Neuron (in vitro differentiated cells): ENCODE measurements at regions not wholly inside any gene's neighbourhood (a gene's known extent, or its start where the extent isn't known, plus 50 kb on each side); places are given as distances from the start of the nearest gene placed in this dataset.
"Not testable (repeated sequence)": the region's sequence is repeated elsewhere in the genome, so short reads cannot be mapped to it uniquely, and the experiment has no call there.

Experiments
- H2AFZ ChIP-seq: one replicate; pipeline ENCODE4 v1.6.1; 2013; ENCODE audit warnings: low read depth, mild to moderate bottlenecking, inconsistent platforms, low read length, moderate library complexity
- H3K27me3 ChIP-seq: one replicate; pipeline ENCODE4 v1.6.1; 2013; ENCODE audit warnings: low read length; ENCODE audit not compliant: insufficient read depth
- H3K36me3 ChIP-seq: one replicate; pipeline ENCODE4 v1.6.1; 2013; ENCODE audit warnings: low read length; ENCODE audit not compliant: insufficient read depth
- H3K4me1 ChIP-seq: one replicate; pipeline ENCODE4 v1.6.1; 2013; ENCODE audit warnings: low read length; ENCODE audit not compliant: insufficient read depth
- H3K4me3 ChIP-seq: 2 replicates; pipeline ENCODE4 v1.5.1; 2013; ENCODE audit warnings: mild to moderate bottlenecking, low read length, moderate library complexity
- H3K9me3 ChIP-seq: one replicate; pipeline ENCODE4 v1.6.1; 2013; ENCODE audit warnings: low read length

GRCh38 chr21:15119486-15119885 lies 54.7 kb upstream of the NRIP1 start:
- Histone ChIP-seq H2AFZ (no peak overlapping the region), H3K27me3 (no peaks in the 10 kb centered on the region), H3K4me3 (no peak overlapping the region), H3K4me1 (peaks cover 12% of the 10 kb centered on the region), H3K36me3 (no peaks in the 10 kb centered on the region), H3K9me3 (no peaks in the 10 kb centered on the region)

- Histone ChIP-seq H3K27me3 (no peaks in the 10 kb centered on the region), H3K4me1 (peaks cover 12% of the 10 kb centered on the region), H3K4me3 (no peak overlapping the region), H3K36me3 (no peaks in the 10 kb centered on the region), H3K9me3 (no peaks in the 10 kb centered on the region), H2AFZ (no peak overlapping the region)
Measured at GRCh38 chr21:15121097-15121654, 56.4 kb upstream of the NRIP1 start.

GRCh38 chr21:15121655-15122120 lies 56.9 kb upstream of the NRIP1 start:
- H3K4me1 ChIP-seq = peaks cover 12% of the 10 kb centered on the region
- no peaks in the 10 kb centered on the region for H3K27me3 ChIP-seq
- no peaks in the 10 kb centered on the region for H3K9me3 ChIP-seq
- no peak overlapping the region for H3K4me3 ChIP-seq
- H2AFZ ChIP-seq = no peak overlapping the region
- no peaks in the 10 kb centered on the region for H3K36me3 ChIP-seq

- H3K27me3 ChIP-seq = no peaks in the 10 kb centered on the region
- no peaks in the 10 kb centered on the region for H3K9me3 ChIP-seq
- no peak overlapping the region for H2AFZ ChIP-seq
- H3K4me3 ChIP-seq = no peak overlapping the region
- no peaks in the 10 kb centered on the region for H3K36me3 ChIP-seq
- peaks cover 12% of the 10 kb centered on the region for H3K4me1 ChIP-seq
Measured at GRCh38 chr21:15122241-15122640, 57.4 kb upstream of the NRIP1 start.

DNA sequence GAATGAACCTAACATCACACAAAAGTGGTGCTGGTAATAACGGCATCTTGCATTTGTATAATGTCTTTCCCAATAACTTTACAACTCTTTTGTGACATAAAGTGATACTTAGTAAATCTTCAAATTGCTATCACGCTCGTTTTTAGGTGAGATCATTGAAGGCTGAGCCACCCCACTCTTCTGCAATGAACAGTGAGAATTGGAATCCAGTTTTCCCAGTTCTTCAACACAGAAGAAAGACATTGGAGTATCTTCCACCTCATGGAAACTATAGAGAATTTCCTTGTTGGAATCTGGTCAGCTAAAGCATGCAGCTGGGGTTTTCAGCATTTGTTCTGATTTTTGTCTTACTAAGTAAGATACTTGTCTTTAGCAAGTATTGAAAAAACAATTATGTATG lies 59.9 kb upstream of the NRIP1 start:
- Histone ChIP-seq H3K9me3 (no peaks in the 10 kb centered on the region), H3K4me3 (no peak overlapping the region), H2AFZ (no peak overlapping the region), H3K4me1 (peaks cover 12% of the 10 kb centered on the region), H3K36me3 (no peaks in the 10 kb centered on the region), H3K27me3 (no peaks in the 10 kb centered on the region)

DNA sequence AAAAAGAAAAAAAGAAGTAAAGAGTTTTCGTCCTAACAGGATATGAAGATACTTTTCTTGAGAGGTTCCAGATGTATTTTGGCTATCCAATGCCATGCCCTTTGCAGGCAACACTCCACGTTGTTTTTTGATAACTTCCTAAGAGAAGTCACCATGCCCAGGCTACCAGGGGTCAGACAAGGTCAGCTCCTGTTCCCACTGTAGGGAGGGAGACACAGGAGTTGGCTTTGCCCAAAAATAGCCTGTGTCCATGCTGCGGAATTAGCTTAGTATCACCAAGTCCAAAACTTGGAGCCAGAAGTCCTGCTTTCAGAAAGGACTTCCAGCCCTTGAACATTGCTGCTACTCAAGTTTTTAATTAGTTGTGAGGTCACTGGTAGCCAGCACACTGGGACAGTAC lies 62.1 kb upstream of the NRIP1 start:
- no peaks in the 10 kb centered on the region for H3K36me3 ChIP-seq
- H3K4me1 ChIP-seq = peaks cover 5% of the 10 kb centered on the region
- no peaks in the 10 kb centered on the region for H3K27me3 ChIP-seq
- H2AFZ ChIP-seq = no peak overlapping the region
- no peak overlapping the region for H3K4me3 ChIP-seq
- H3K9me3 ChIP-seq = no peaks in the 10 kb centered on the region

GRCh38 chr21:15127437-15127836 lies 62.6 kb upstream of the NRIP1 start:
- H3K27me3 ChIP-seq = no peaks in the 10 kb centered on the region
- no peaks in the 10 kb centered on the region for H3K9me3 ChIP-seq
- H3K4me1 ChIP-seq = no peaks in the 10 kb centered on the region

DNA sequence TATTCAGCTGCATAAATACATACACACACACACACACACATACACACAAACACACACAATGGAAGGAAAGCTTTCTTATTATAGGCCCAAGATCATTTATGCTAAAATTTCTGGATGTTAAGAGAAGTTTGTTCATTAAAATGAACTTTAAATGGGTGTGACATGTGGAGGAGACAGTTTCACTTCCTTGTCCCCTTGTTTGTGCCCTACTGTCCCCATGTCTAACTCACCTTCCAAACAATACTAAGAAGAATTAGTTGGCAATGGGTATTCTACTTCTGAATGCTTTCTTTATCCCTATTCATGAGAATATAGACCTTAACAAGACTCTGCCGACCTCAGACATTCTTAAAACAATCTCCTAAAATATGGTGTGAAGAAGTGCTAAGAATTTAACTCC lies 63.5 kb upstream of the NRIP1 start:
- H3K4me1 ChIP-seq = no peaks in the 10 kb centered on the region
- no peaks in the 10 kb centered on the region for H3K27me3 ChIP-seq

More at GRCh38 chr21:15127437-15127836, 62.6 kb upstream of the NRIP1 start:
- H3K4me3 ChIP-seq = no peak overlapping the region
- H3K36me3 ChIP-seq = no peaks in the 10 kb centered on the region
- no peak overlapping the region for H2AFZ ChIP-seq

GRCh38 chr21:15128714-15129113 lies 63.9 kb upstream of the NRIP1 start:
- H3K36me3 ChIP-seq, H3K4me3 ChIP-seq, H3K9me3 ChIP-seq, H2AFZ ChIP-seq, H3K27me3 ChIP-seq, H3K4me1 ChIP-seq: not testable (repeated sequence)

More for the DNA sequence above, 63.5 kb upstream of the NRIP1 start:
- no peak overlapping the region for H3K4me3 ChIP-seq
- no peaks in the 10 kb centered on the region for H3K9me3 ChIP-seq
- no peak overlapping the region for H2AFZ ChIP-seq
- H3K36me3 ChIP-seq = no peaks in the 10 kb centered on the region

GRCh38 chr21:15130326-15130725 lies 65.5 kb upstream of the NRIP1 start:
- no peaks in the 10 kb centered on the region for H3K9me3 ChIP-seq
- H2AFZ ChIP-seq = no peak overlapping the region
- no peak overlapping the region for H3K4me3 ChIP-seq
- no peaks in the 10 kb centered on the region for H3K36me3 ChIP-seq
- H3K4me1 ChIP-seq = no peaks in the 10 kb centered on the region
- H3K27me3 ChIP-seq = no peaks in the 10 kb centered on the region

DNA sequence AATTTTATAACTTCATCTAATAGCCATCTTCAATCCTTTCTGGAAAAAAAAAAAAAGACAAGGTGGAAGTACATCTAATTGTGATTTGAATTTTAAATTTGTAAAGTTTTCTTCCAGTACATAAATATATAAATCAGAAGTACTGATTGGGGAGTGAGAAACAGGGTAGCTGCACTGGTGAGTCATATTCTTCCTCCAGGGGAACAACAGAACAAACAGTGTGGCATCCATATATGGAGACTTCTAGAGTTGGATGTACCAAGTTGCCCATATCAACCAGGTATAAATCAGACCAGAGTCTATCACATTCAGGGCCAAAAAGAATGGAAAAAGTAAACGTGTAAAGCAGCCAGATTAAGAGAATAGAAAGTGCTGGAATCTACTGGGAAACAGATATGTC lies 66.0 kb upstream of the NRIP1 start:
- no peak overlapping the region for H2AFZ ChIP-seq
- no peak overlapping the region for H3K4me3 ChIP-seq
- H3K4me1 ChIP-seq = no peaks in the 10 kb centered on the region
- H3K36me3 ChIP-seq = no peaks in the 10 kb centered on the region
- H3K9me3 ChIP-seq = no peaks in the 10 kb centered on the region
- H3K27me3 ChIP-seq = no peaks in the 10 kb centered on the region

GRCh38 chr21:15132781-15133180 lies 68.0 kb upstream of the NRIP1 start:
- H3K36me3 ChIP-seq = no peaks in the 10 kb centered on the region
- H2AFZ ChIP-seq = no peak overlapping the region
- no peak overlapping the region for H3K4me3 ChIP-seq
- H3K9me3 ChIP-seq = no peaks in the 10 kb centered on the region
- H3K4me1 ChIP-seq = no peaks in the 10 kb centered on the region
- no peaks in the 10 kb centered on the region for H3K27me3 ChIP-seq

- Histone ChIP-seq H3K27me3 (no peaks in the 10 kb centered on the region), H3K36me3 (no peaks in the 10 kb centered on the region), H2AFZ (no peak overlapping the region), H3K9me3 (no peaks in the 10 kb centered on the region), H3K4me1 (peaks cover 5% of the 10 kb centered on the region), H3K4me3 (no peak overlapping the region)
Measured at GRCh38 chr21:15134701-15135470, 70.1 kb upstream of the NRIP1 start.
